PC-3 (cell line): ENCODE measurements at regions not wholly inside any gene's neighbourhood (a gene's known extent, or its start where the extent isn't known, plus 50 kb on each side); places are given as distances from the start of the nearest gene placed in this dataset.

Experiments used
- ATAC-seq: fragments of 200-7000 bp; cut with Tn5 transposase; 2 replicates; pipeline ENCODE4 v1.9.1; 2020; ENCODE audit warnings: mild to moderate bottlenecking, moderate library complexity
- BruUV-seq: library from RNA; stranded (reverse); fragments of 400-500 nt; replicated peaks from 2 replicates; lab custom pipeline; 2021; lab: Mats Ljungman, UMichigan
- CTCF ChIA-PET: fragments of 300-600 bp; sonication (Branson Sonifier 250); formaldehyde crosslinking; loops from one replicate; lab custom pipeline; 2022; ENCODE audit warnings: antibody characterized with exemption; lab: Charles Lee
- POLR2A ChIA-PET: fragments of 300-600 bp; sonication (Branson Sonifier 250); formaldehyde crosslinking; loops from one replicate; lab custom pipeline; 2022; ENCODE audit warnings: antibody characterized with exemption; ENCODE audit not compliant: unreplicated experiment; lab: Charles Lee
- DNase-seq: peaks from one replicate; pipeline ENCODE4 v3.0.0-alpha.2; 2015
- H2AFZ ChIP-seq: fragments of 300-600 bp; sonication (generic); 2 replicates; pipeline ENCODE4 v1.6.0; 2016; ENCODE audit warnings: antibody characterized with exemption, low read length
- H3F3A ChIP-seq: fragments of 300-600 bp; sonication (generic); one replicate; pipeline ENCODE4 v1.6.0; 2017; ENCODE audit warnings: antibody characterized with exemption, low read length, control low read depth, mild to moderate bottlenecking; ENCODE audit not compliant: unreplicated experiment
- H3K27ac ChIP-seq: fragments of 300-600 bp; sonication (generic); 2 replicates; pipeline ENCODE4 v1.5.1; 2016; ENCODE audit warnings: mild to moderate bottlenecking, low read length
- H3K27me3 ChIP-seq: fragments of 300-600 bp; sonication (generic); 2 replicates; pipeline ENCODE4 v1.6.1; 2016; ENCODE audit warnings: low read length, mixed read lengths
- H3K36me3 ChIP-seq: fragments of 300-600 bp; sonication (generic); 2 replicates; pipeline ENCODE4 v1.6.1; 2016; ENCODE audit warnings: low read depth, mixed run types, low read length, mixed read lengths
- H3K4me1 ChIP-seq: fragments of 300-600 bp; sonication (generic); 2 replicates; pipeline ENCODE4 v1.5.1; 2016; ENCODE audit warnings: low read length; ENCODE audit not compliant: insufficient read depth
- H3K4me2 ChIP-seq: fragments of 300-600 bp; sonication (generic); 2 replicates; pipeline ENCODE4 v1.6.0; 2016; ENCODE audit warnings: low read length
- H3K4me3 ChIP-seq: fragments of 300-600 bp; sonication (generic); 2 replicates; pipeline ENCODE4 v1.5.1; 2016; ENCODE audit warnings: mild to moderate bottlenecking, low read length, mixed read lengths
- H3K79me2 ChIP-seq: fragments of 300-600 bp; sonication (generic); 2 replicates; pipeline ENCODE4 v1.6.1; 2017; ENCODE audit warnings: low read length, mixed read lengths
- H3K9ac ChIP-seq: fragments of 300-600 bp; sonication (generic); 2 replicates; pipeline ENCODE4 v1.6.0; 2016; ENCODE audit warnings: mild to moderate bottlenecking, low read length
- H3K9me2 ChIP-seq: fragments of 300-600 bp; sonication (generic); replicated peaks from 2 replicates; pipeline ENCODE4 v1.6.1; 2016; ENCODE audit warnings: mixed run types, low read length, mixed read lengths
- H3K9me3 ChIP-seq: fragments of 300-600 bp; sonication (generic); 2 replicates; pipeline ENCODE4 v1.6.1; 2016; ENCODE audit warnings: low read length, mixed read lengths
- H4K20me1 ChIP-seq: fragments of 300-600 bp; sonication (generic); 2 replicates; pipeline ENCODE4 v1.6.1; 2016; ENCODE audit warnings: low read length, mixed read lengths
- EZH2 ChIP-seq: fragments of 300-600 bp; sonication (generic); IDR thresholded peaks from one replicate; pipeline ENCODE4 v1.6.1; 2017; ENCODE audit warnings: antibody characterized with exemption, mild to moderate bottlenecking, low read length; ENCODE audit not compliant: unreplicated experiment
- EZH2phosphoT487 ChIP-seq: fragments of 300-600 bp; sonication (generic); IDR thresholded peaks from 2 replicates; pipeline ENCODE4 v1.6.1; 2018; ENCODE audit warnings: mild to moderate bottlenecking, antibody characterized with exemption, low read length, borderline replicate concordance
- intact Hi-C: fragments of 100-400 bp; cut with micrococcal nuclease; formaldehyde crosslinking; loops from 2 replicates; pipeline ENCODE4 v1.9.0; 2023
- TF ChIP-seq, protein P1 (sequence below): fragments of 300-600 bp; sonication (generic); conservative IDR thresholded peaks from 2 replicates; pipeline ENCODE4 v1.5.1; 2017; ENCODE audit warnings: antibody characterized with exemption, low read depth, mild to moderate bottlenecking, low read length

- intact Hi-C loops: no loop called here
- Histone ChIP-seq H2AFZ (no peak overlapping the region), H3K4me1 (no peaks in the 10 kb centered on the region), H3K27me3 (peaks cover 93% of the 10 kb centered on the region), H3K9ac (no peak overlapping the region), H3K36me3 (no peaks in the 10 kb centered on the region), H4K20me1 (no peaks in the 10 kb centered on the region), H3K9me3 (no peaks in the 10 kb centered on the region), H3K9me2 (no peaks in the 10 kb centered on the region), H3K4me3 (no peak overlapping the region), H3F3A (no peaks in the 10 kb centered on the region), H3K4me2 (no peak overlapping the region), H3K79me2 (no peaks in the 10 kb centered on the region), H3K27ac (no peak overlapping the region)
- TF ChIP-seq EZH2phosphoT487: no peak
- ChIA-PET CTCF (interaction anchor here (0.8 to 1.8 kb wide), 3 partner anchors 121 to 609 kb away, joined by 3 to 11 read pairs (median 3); no protein-coding TSS in a partner anchor), POLR2A (no interaction called here)
- DNase-seq (no peak), ATAC-seq (no peak)
- BruUV-seq: no TSS peak
Measured at GRCh38 chr11:131065435-131066413, 149.4 kb upstream of the SNX19 start.

GRCh38 chr11:131066551-131066950 lies 150.3 kb upstream of the SNX19 start:
- Histone ChIP-seq H3K4me1 (no peaks in the 10 kb centered on the region), H4K20me1 (no peaks in the 10 kb centered on the region), H3K9ac (no peak overlapping the region), H3K27ac (no peak overlapping the region), H3K4me3 (no peak overlapping the region), H3F3A (no peaks in the 10 kb centered on the region), H3K36me3 (no peaks in the 10 kb centered on the region), H3K79me2 (no peaks in the 10 kb centered on the region), H3K4me2 (no peak overlapping the region), H3K9me2 (no peaks in the 10 kb centered on the region), H2AFZ (no peak overlapping the region), H3K27me3 (peaks cover 90% of the 10 kb centered on the region), H3K9me3 (no peaks in the 10 kb centered on the region)
- CTCF ChIA-PET: no interaction called here
- POLR2A ChIA-PET: no interaction called here
- ATAC-seq: no peak
- BruUV-seq: no TSS peak
- no peak for DNase-seq
- intact Hi-C loops: no loop called here
- TF ChIP-seq EZH2 (no peak), EZH2phosphoT487 (no peak)
- TF ChIP-seq, protein P1, sequence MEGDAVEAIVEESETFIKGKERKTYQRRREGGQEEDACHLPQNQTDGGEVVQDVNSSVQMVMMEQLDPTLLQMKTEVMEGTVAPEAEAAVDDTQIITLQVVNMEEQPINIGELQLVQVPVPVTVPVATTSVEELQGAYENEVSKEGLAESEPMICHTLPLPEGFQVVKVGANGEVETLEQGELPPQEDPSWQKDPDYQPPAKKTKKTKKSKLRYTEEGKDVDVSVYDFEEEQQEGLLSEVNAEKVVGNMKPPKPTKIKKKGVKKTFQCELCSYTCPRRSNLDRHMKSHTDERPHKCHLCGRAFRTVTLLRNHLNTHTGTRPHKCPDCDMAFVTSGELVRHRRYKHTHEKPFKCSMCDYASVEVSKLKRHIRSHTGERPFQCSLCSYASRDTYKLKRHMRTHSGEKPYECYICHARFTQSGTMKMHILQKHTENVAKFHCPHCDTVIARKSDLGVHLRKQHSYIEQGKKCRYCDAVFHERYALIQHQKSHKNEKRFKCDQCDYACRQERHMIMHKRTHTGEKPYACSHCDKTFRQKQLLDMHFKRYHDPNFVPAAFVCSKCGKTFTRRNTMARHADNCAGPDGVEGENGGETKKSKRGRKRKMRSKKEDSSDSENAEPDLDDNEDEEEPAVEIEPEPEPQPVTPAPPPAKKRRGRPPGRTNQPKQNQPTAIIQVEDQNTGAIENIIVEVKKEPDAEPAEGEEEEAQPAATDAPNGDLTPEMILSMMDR: no peak

DNA sequence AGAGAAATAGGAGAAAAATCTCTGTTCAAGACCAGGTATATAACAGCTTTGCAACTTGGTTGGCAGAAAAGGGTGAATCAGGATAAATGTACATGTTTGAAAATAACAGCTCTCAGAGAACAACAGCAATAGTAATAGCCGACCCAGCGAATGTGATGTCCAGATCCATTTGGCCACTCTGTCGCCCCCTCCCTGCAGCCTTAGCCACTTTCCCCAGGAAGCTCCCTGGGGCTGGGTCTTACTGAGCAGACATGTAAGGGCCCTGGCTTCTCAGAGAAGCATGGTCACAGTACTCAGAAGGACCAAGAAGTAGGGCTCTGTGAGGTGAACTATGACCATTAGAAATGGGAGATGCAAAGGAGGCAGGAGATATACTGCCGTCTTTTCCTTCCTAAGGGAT lies 154.1 kb upstream of the SNX19 start:
- Histone ChIP-seq H3K27me3 (peaks cover 91% of the 10 kb centered on the region), H3K4me2 (no peak overlapping the region), H3K36me3 (no peaks in the 10 kb centered on the region), H3K9ac (no peak overlapping the region), H2AFZ (no peak overlapping the region), H3K9me2 (no peaks in the 10 kb centered on the region), H3F3A (no peaks in the 10 kb centered on the region), H4K20me1 (no peaks in the 10 kb centered on the region), H3K79me2 (no peaks in the 10 kb centered on the region), H3K9me3 (no peaks in the 10 kb centered on the region), H3K27ac (no peak overlapping the region), H3K4me3 (no peak overlapping the region), H3K4me1 (no peaks in the 10 kb centered on the region)
- POLR2A ChIA-PET: no interaction called here
- BruUV-seq: no TSS peak
- no peak for TF ChIP-seq EZH2phosphoT487
- TF ChIP-seq, protein P1: no peak; the same call in 1 of the 2 replicates
- no peak for TF ChIP-seq EZH2
- DNase-seq (no peak), ATAC-seq (no peak)
- intact Hi-C loops: no loop called here
- CTCF ChIA-PET: interaction anchor here (0.6 kb wide), 1 partner anchor 35 kb away, joined by 3 read pairs; no protein-coding TSS in a partner anchor
